Lung (tissue), 11 donors: ENCODE measurements at regions not wholly inside any gene's neighbourhood (a gene's known extent, or its start where the extent isn't known, plus 50 kb on each side); places are given as distances from the start of the nearest gene placed in this dataset.

Source experiments
- ATAC-seq: fragments of 200-7000 bp; cut with Tn5 transposase; one replicate; pipeline ENCODE4 v1.9.1; 2020; ENCODE audit warnings: moderate number of reproducible peaks; ENCODE audit not compliant: insufficient read depth, low FRiP score
- DNase-seq, 3 donors: peaks; one replicate each; pipeline ENCODE4 v3.0.0-alpha.2; 2013 to 2017
- H3K27ac ChIP-seq, 2 donors: one replicate each; pipeline ENCODE4 v1.5.1; 2013; ENCODE audit warnings: mild to moderate bottlenecking in 2 of 2, moderate library complexity in 2 of 2, control low read depth in 1 of 2, inconsistent platforms in 1 of 2, low read depth in 1 of 2, low read length in 1 of 2
- H3K27me3 ChIP-seq, 3 donors: one replicate each; pipeline ENCODE4 v1.5.1; 2013; ENCODE audit warnings: low read length in 2 of 3; ENCODE audit not compliant: control insufficient read depth in 3 of 3, insufficient read depth in 3 of 3
- H3K36me3 ChIP-seq, 4 donors: one replicate each; pipeline ENCODE4 v1.5.1; 2013; ENCODE audit warnings: low read length in 4 of 4, mild to moderate bottlenecking in 1 of 4, moderate library complexity in 1 of 4; ENCODE audit not compliant: control insufficient read depth in 4 of 4, insufficient read depth in 4 of 4
- H3K4me1 ChIP-seq, 5 donors: one replicate each; pipeline ENCODE4 v1.5.1; 2013; ENCODE audit warnings: low read length in 5 of 5, mild to moderate bottlenecking in 2 of 5, moderate library complexity in 1 of 5; ENCODE audit not compliant: control insufficient read depth in 5 of 5, insufficient read depth in 5 of 5
- H3K4me3 ChIP-seq: one replicate; pipeline ENCODE4 v1.5.1; 2013; ENCODE audit warnings: mild to moderate bottlenecking, control low read depth, moderate library complexity
- H3K9ac ChIP-seq, 2 donors: one replicate each; pipeline ENCODE4 v1.5.1; 2013; ENCODE audit warnings: low read length in 2 of 2, control low read depth in 1 of 2; ENCODE audit not compliant: insufficient read depth in 1 of 2
- H3K9me3 ChIP-seq, 4 donors: one replicate each; pipeline ENCODE4 v1.5.1; 2013; ENCODE audit warnings: low read length in 3 of 4, mild to moderate bottlenecking in 1 of 4, moderate library complexity in 1 of 4; ENCODE audit not compliant: control insufficient read depth in 4 of 4, insufficient read depth in 3 of 4
- CTCF ChIP-seq: IDR thresholded peaks from 2 replicates; pipeline ENCODE4 v1.5.1; 2012; ENCODE audit warnings: mild to moderate bottlenecking; ENCODE audit errors: control extremely low read depth, extremely low read depth
- whole genome bisulfite sequencing, 2 donors: extraction: QIAGEN DNeasy Blood & Tissue Kit; methylation state at CpG; one replicate each; pipeline ENCODE4 v1.1.7; 2013; 5-methylcytosine and 5-hydroxymethylcytosine counted together
- donor health status: control.
- donor health status: control.
- donor health status: Bipolar disorder and iron deficiency.
- donor health status: healthy.
- donor health status: DM: yes; HTN: yes; CAD: no.

GRCh38 chr5:143536364-143536763 lies 132.9 kb upstream of the NR3C1 start:
- Histone ChIP-seq H3K27me3 (no peaks in the 10 kb centered on the region), H3K9ac (no peak overlapping the region), H3K9me3 (peaks cover 0 to 4% (median 1%) of the 10 kb centered on the region in 4 donors), H3K4me3 (no peak overlapping the region), H3K4me1 (peaks cover 0 to 3% (median 0%) of the 10 kb centered on the region in 5 donors), H3K27ac (no peak overlapping the region), H3K36me3 (no peaks in the 10 kb centered on the region)
- DNase-seq (no peak), ATAC-seq (no peak)
- WGBS, 2 donors: 92 to 98% methylated on average over 3 of the region's 3 CpGs
- no peak for TF ChIP-seq CTCF

- Histone ChIP-seq H3K4me1 (peaks cover 0 to 3% (median 0%) of the 10 kb centered on the region in 5 donors), H3K4me3 (no peak overlapping the region), H3K36me3 (no peaks in the 10 kb centered on the region), H3K27me3 (no peaks in the 10 kb centered on the region), H3K9ac (no peak overlapping the region), H3K27ac (no peak overlapping the region), H3K9me3 (peaks cover 0 to 4% (median 1%) of the 10 kb centered on the region in 4 donors)
- TF ChIP-seq CTCF: no peak
- ATAC-seq (no peak), DNase-seq (no peak)
- 89 to 92% methylated on average over 6 of the region's 6 CpGs for WGBS, 2 donors
Observed at GRCh38 chr5:143534761-143535154, 131.3 kb upstream of the NR3C1 start.

GRCh38 chr5:143533978-143534760 lies 130.7 kb upstream of the NR3C1 start:
- Histone ChIP-seq H3K36me3 (no peaks in the 10 kb centered on the region), H3K9me3 (peaks cover 0 to 2% (median 0%) of the 10 kb centered on the region in 4 donors), H3K9ac (no peak overlapping the region), H3K4me3 (no peak overlapping the region), H3K27me3 (no peaks in the 10 kb centered on the region), H3K27ac (no peak overlapping the region), H3K4me1 (peaks cover 0 to 3% (median 0%) of the 10 kb centered on the region in 5 donors)
- 93 to 94% methylated on average over 3 of the region's 3 CpGs for WGBS, 2 donors
- DNase-seq: no peak
- TF ChIP-seq CTCF: no peak
- no peak for ATAC-seq
